ENCODE measurements at regions not wholly inside any gene's neighbourhood (a gene's known extent, or its start where the extent isn't known, plus 50 kb on each side); places are given as distances from the start of the nearest gene placed in this dataset.
"Not testable (repeated sequence)": the region's sequence is repeated elsewhere in the genome, so short reads cannot be mapped to it uniquely, and the experiment has no call there.

DNA sequence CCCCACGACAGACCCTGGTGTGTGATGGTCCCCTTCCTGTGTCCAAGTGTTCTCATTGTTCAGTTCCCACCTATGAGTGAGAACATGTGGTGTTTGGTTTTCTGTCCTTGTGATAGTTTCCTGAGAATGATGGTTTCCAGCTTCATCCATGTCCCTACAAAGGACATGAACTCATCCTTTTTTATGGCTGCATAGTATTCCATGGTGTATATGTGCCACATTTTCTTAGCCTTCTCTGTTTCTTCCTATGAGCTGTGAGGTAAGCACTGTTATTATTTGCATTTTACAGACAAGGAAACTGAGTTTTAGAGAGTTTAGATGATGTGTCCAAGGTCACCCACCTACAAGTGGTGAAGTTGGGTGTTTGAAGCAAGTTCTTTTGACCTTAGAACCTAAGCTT is 51.1 kb upstream of the BNC1 start:
- not testable (repeated sequence) for DNase-seq

GRCh38 chr15:83339396-83339795 is 54.9 kb upstream of the BNC1 start:
- no peak for DNase-seq

DNA sequence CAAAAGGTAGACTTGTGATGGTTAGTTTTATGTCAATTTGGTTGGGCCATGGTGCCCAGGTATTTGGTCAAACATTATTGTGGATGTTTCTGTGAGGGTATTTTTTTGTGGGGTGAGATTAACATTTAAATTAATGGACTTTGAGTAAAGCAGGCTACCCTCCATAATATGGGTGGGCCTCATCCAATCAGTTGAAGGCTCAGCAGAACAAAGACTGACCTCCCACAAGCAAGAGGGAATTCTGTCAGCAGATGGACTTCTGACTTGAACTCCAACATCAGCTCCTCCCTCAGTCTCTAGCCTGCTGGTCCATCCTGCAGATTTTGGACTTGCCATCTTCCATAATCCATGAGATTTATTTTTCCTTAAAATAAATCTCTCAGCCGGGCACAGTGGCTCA is 55.6 kb upstream of the BNC1 start:
- no peak for DNase-seq

DNA sequence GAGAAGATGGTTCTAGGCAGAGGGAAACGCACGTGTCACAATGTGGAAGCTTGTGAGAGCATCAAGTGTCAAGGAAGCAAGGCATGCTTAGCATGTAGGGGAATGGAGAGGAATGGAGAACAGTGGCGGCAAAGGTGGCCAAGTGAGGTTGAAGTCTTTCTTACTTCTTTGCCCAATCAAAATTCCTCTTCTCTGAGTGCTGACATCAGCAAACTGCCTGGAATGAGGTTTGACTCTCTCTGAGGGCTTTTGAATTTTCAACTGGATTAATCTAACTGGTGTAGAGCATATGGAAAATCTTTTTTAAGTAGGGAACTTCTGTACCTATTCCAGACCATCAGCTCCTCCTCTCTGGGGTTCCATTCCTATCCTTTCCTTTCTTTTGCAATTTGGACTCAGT is 61.9 kb upstream of the BNC1 start:
- no peak for DNase-seq

DNA sequence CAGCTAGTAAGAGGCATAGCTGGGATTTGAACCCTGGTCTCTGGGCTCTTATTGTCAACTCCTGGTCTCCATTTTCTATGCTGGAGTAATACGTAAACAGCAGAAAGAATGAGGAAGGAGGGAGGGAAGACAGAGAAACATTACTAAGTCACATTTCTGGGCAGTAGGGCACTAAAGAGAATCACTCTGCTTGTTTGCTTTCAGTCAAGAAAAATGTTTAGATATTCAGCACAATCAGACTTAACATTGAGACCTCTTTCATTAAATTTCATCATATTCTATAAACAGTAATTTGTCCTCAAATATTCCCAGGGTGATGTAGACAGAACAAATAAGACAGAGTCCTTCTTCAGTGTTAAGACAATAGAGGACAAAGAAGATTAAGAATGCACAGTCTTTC is 67.7 kb upstream of the BNC1 start:
- DNase-seq = no peak

- no peak for DNase-seq
Measured at GRCh38 chr15:83356501-83357399, 72.3 kb upstream of the BNC1 start.

GRCh38 chr15:83358972-83359564 is 74.6 kb upstream of the BNC1 start:
- no peak for DNase-seq

DNA sequence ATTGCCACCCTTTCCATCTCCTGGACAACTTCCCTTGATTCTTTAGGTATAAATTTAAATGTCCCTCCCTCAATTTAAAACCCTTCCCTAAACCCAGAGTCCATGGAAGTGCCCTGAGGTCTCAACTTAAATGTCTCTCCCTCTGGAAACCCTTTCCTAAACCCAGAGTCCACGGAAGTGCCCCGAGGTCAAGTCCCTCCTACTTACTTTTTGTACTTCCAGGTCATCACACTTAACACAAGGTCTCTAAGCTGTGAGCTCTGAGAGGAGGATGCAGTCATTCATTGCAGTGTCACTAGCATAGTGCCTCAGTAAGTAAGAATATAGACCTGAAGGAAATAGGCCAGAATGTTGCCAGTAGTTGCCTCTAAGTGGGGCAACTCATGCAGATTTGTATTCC is 78.2 kb upstream of the BNC1 start:
- DNase-seq = no peak

DNA sequence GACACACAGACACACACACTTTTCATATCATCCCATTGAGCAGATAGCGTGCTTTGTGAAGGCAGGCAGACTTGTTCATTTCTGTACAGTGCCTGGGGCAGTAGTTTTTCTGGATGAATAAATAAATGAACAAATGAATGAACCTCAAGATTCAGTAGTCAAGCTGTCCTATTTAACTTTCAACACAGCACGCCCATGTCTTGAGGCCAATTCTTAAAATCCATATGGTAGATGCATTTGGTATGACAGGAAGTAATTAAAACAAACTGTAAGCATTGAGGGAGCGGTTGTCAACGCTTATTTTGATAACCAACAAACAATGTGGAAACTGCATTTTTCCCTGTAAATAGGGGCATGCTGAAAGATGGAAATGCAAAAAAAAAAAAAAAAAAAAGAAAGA is 80.0 kb upstream of the BNC1 start:
- no peak for DNase-seq

DNA sequence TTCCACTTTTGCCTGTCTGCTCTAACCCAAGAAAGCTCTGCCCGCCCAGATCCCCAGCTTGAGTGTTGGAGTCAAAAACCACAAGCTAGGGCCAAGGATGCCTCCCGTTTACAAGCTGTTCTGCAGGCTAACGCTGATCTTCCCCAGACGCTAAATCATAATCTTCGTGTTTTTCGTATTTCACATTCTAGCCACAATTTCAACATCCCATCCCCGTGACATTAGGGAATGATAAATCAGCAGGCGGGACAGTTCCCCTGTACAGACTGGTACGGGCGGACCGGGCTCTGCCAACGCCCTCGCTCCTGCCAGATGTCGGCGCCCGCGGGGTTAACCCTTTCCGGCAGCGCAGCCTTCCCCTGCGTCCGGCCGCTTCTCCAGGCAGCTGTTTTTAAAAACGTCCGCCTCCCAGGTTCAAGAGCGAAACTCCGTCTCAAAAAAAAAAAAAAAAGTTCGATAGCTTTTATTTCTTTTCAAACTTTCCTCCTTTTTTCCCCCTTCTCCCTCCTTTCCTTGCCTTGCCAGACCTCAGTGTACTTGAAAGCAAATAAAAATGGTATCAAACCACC is 81.0 kb upstream of the BNC1 start:
- peak in 1 of 2 experiments; percentile 10 for DNase-seq

- DNase-seq = no peak
Measured at GRCh38 chr15:83372434-83372891, 74.7 kb upstream of the SH3GL3 start.

DNA sequence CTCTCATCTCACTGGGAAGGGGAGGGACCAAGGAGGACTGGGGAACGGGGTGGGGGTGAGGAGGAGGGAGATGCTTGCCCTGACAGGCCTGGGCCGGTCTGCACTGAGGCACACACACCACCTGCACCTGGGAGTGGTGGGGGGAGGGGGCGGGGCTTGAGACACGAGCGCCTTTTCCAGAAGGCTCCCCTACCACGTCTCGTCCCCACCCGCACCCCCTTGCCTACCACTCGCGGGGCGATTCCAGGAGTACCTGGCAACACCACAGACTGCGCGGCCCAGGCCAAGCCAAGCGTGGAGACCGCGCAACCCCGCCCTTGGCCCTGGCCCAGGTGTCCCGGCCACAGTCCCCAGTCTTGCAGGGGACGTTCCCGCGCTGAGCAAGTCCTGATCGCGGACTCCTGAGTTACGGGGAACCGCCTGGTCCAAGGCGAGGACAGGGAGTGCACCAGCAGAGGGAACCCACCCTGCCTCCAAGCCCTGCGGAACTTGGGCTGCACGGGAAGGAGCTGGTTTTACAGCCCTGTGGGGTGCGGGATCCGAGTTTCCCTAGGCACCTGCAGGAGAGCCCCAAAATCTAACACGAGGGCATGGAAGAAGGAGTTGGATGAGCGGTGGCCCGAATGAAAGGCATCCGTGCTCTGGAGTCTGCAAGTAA is 68.1 kb upstream of the SH3GL3 start:
- DNase-seq = no peak

DNA sequence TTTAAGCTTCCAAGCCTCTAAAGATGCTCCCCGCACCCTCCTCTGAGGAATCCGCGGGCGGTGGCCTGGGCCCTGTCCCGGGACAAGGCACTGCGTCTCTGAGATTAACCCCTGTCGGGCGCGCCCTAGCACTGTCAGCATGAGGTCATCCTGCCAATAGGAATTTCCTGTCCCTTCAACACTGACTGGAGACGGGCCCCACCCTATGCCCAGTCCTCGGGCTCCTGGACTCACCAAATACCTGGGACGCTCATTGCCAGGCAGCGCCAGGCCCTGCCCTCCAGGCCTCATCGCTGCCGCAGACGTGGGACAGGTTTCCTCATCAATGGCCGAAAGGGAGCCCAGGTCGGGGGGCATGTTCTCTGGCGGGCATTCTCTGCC is 67.6 kb upstream of the SH3GL3 start:
- DNase-seq = no peak

DNA sequence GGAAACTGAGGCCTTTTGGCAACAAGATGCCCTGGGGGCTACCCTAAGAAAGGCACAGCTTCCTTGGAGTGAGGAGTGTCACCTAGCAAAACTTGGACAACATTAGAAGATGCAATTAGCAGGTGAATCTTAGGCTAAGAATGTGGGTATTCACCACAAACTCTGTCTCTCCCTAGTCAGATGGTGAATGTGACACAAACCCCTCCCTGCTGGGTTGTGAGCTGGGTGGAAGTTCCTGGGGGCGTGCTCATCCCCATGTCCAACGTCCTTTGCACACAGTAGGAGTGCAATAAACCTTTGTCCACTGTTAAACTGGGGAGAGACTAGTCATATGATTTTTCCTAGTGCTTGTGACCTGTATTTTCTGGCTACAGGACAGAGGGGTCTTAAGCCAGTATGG is 67.1 kb upstream of the SH3GL3 start:
- no peak for DNase-seq

DNA sequence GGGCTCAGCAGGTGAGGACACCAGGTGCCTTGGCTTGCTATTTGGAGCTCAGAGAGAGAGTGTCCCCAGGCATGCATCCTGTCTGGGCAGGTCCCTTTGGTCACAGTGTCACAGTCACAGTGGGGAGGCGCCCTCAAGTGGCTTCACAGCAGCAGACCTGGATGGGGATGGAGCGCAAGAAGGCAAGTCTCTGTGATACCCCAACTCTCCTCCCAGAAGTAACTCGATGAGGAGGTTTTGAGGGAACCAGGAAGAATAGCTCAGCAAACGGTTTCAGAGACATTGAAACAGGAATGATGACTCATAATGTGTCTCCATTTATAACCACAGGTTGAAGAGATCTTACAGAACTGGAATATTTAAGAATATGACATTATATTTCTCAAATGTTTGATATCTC is 66.5 kb upstream of the SH3GL3 start:
- no peak for DNase-seq

DNA sequence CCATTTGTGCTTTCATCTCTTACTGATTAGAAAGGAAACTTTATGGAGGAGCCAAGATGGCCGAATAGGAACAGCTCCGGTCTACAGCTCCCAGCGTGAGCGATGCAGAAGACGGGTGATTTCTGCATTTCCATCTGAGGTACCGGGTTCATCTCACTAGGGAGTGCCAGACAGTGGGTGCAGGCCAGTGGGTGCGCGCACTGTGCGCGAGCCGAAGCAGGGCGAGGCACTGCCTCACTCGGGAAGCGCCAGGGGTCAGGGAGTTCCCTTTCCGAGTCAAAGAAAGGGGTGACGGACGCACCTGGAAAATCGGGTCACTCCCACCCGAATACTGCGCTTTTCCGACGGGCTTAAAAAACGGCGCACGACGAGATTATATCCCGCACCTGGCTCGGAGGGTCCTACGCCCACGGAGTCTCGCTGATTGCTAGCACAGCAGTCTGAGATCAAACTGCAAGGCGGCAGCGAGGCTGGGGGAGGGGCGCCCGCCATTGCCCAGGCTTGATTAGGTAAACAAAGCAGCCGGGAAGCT is 63.5 kb upstream of the SH3GL3 start:
- not testable (repeated sequence) for DNase-seq

DNA sequence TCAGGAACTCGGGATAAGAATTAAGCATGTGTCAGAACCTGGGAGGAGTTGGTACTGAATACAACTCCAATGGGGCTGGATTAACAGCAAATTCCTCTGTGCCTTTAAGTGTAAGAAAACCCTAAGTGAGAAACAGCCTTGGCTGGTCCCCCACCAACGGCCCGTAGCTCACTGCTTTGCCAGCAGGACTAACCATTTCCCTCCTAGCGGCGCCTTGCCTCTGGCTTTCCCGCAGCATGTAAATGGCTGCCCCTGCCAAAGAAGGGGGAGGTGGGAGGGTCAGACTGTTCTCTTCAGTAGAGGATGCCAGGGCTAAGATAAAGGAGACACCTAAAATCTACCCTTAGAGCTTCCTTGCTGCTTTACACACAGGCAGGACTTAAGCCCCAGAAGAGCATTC is 51.0 kb upstream of the SH3GL3 start:
- DNase-seq = no peak
